ENCODE measurements at regions not wholly inside any gene's neighbourhood (a gene's known extent, or its start where the extent isn't known, plus 50 kb on each side); places are given as distances from the start of the nearest gene placed in this dataset.

DNA sequence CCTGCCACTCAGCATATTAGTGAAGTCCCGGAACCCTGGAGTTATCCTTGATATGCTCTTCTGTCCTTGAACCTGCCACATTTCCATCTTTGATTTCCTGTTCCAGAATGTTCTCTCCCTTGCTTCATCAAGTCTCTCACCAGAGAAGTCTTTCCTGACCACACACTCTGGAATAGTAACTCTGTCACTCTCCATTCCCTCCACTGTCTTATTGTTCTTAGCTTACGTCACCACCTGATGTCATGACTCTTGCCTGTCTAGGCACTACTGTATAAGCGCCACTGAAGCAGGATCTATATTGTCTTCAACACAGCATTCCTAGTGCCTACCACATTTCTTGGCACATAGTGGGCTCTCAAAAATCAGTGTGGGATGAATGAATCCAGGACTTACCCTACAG is 65.4 kb upstream of the SMYD2 start:
- peaks cover 19 to 23% of the 10 kb centered on the region in 2 experiments for H3K4me1 Mint-ChIP-seq
- no peak overlapping the region for H3K27ac ChIP-seq (ENCODE audit: insufficient read length, low read depth, low read length)
- no peaks in the 10 kb centered on the region for H3K79me2 ChIP-seq (ENCODE audit: insufficient read depth, low read length)
- H4K5ac ChIP-seq (ENCODE audit: insufficient read length, low read depth, low read length): no peak overlapping the region
- H2BK15ac ChIP-seq (ENCODE audit: low read depth, low read length): no peak overlapping the region
- H2AK5ac ChIP-seq (ENCODE audit: insufficient read length, low read length): no peak overlapping the region
- H2BK5ac ChIP-seq (ENCODE audit: insufficient read length, low read length): no peak overlapping the region
- no peaks in the 10 kb centered on the region for H4K20me1 ChIP-seq (ENCODE audit: control insufficient read depth, insufficient read depth, insufficient read length)
- no peak overlapping the region for H3K27ac Mint-ChIP-seq
- no CpG with 5 or more reads among the region's 3 CpGs for WGBS (ENCODE audit: extremely low coverage, insufficient read length, low lambda C conversion rate)
- no peak overlapping the region for H4K8ac ChIP-seq (replicated peaks; ENCODE audit: insufficient read length, low read depth, low read length)
- H3K36me3 Mint-ChIP-seq (ENCODE audit: insufficient read depth in 1 of 3, low read depth in 3 of 3): no peaks in the 10 kb centered on the region
- no peak overlapping the region for H3K23ac ChIP-seq (ENCODE audit: insufficient read length, low read depth, low read length)
- no peak overlapping the region for H2BK20ac ChIP-seq (ENCODE audit: low read depth, low read length, poor library complexity, severe bottlenecking)
- no peaks in the 10 kb centered on the region for H3K79me1 ChIP-seq (ENCODE audit: insufficient read depth, low read depth, low read length, poor library complexity, severe bottlenecking)
- H2AFZ ChIP-seq (ENCODE audit: low read length): no peak overlapping the region
- H3K4me2 ChIP-seq (ENCODE audit: insufficient read depth, insufficient read length, low read length): no peak overlapping the region
- no peak overlapping the region for H3K14ac ChIP-seq (ENCODE audit: insufficient read depth, low read length)
- no peak overlapping the region for H3K18ac ChIP-seq (ENCODE audit: insufficient read length, low read depth, low read length)
- H3K4me3 Mint-ChIP-seq: no peak overlapping the region
- H3K27me3 Mint-ChIP-seq (ENCODE audit: low read depth): peaks cover 2% of the 10 kb centered on the region; the same call in 1 of the 2 replicates
- H3K4me1 ChIP-seq (ENCODE audit: insufficient read depth, low read length): no peaks in the 10 kb centered on the region
- H2BK12ac ChIP-seq (ENCODE audit: insufficient read length, low read depth, low read length): no peak overlapping the region
- H3K9me3 Mint-ChIP-seq: no peaks in the 10 kb centered on the region
- TF ChIP-seq, protein P1, sequence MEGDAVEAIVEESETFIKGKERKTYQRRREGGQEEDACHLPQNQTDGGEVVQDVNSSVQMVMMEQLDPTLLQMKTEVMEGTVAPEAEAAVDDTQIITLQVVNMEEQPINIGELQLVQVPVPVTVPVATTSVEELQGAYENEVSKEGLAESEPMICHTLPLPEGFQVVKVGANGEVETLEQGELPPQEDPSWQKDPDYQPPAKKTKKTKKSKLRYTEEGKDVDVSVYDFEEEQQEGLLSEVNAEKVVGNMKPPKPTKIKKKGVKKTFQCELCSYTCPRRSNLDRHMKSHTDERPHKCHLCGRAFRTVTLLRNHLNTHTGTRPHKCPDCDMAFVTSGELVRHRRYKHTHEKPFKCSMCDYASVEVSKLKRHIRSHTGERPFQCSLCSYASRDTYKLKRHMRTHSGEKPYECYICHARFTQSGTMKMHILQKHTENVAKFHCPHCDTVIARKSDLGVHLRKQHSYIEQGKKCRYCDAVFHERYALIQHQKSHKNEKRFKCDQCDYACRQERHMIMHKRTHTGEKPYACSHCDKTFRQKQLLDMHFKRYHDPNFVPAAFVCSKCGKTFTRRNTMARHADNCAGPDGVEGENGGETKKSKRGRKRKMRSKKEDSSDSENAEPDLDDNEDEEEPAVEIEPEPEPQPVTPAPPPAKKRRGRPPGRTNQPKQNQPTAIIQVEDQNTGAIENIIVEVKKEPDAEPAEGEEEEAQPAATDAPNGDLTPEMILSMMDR (conservative IDR thresholded peaks at IDR 0.05): no peak
- H3K9ac ChIP-seq (ENCODE audit: extremely low read depth, insufficient read length, low read length): no peak overlapping the region
- no peaks in the 10 kb centered on the region for H3K23me2 ChIP-seq (ENCODE audit: insufficient read length, low read depth, low read length, poor library complexity, severe bottlenecking)
- no peak overlapping the region for H3T11ph ChIP-seq (ENCODE audit: low read length)
- no peaks in the 10 kb centered on the region for H3K27me3 ChIP-seq (ENCODE audit: insufficient read depth, low read length)
- no peak overlapping the region for H3K56ac ChIP-seq (ENCODE audit: insufficient read length, low read depth, low read length)
- DNase-seq: no peak
- no peak overlapping the region for H3K4ac ChIP-seq (ENCODE audit: low read depth, low read length)
- H2BK120ac ChIP-seq (ENCODE audit: low read depth, low read length, poor library complexity, severe bottlenecking): no peak overlapping the region
- H3K9me3 ChIP-seq (ENCODE audit: control insufficient read depth, low read depth, low read length): no peaks in the 10 kb centered on the region
- no peak overlapping the region for H4K91ac ChIP-seq (ENCODE audit: insufficient read length, low read depth, low read length)

Measured in H9 (cell line).